ENCODE measurements at regions not wholly inside any gene's neighbourhood (a gene's known extent, or its start where the extent isn't known, plus 50 kb on each side); places are given as distances from the start of the nearest gene placed in this dataset.

- TF ChIP-seq, protein P1, sequence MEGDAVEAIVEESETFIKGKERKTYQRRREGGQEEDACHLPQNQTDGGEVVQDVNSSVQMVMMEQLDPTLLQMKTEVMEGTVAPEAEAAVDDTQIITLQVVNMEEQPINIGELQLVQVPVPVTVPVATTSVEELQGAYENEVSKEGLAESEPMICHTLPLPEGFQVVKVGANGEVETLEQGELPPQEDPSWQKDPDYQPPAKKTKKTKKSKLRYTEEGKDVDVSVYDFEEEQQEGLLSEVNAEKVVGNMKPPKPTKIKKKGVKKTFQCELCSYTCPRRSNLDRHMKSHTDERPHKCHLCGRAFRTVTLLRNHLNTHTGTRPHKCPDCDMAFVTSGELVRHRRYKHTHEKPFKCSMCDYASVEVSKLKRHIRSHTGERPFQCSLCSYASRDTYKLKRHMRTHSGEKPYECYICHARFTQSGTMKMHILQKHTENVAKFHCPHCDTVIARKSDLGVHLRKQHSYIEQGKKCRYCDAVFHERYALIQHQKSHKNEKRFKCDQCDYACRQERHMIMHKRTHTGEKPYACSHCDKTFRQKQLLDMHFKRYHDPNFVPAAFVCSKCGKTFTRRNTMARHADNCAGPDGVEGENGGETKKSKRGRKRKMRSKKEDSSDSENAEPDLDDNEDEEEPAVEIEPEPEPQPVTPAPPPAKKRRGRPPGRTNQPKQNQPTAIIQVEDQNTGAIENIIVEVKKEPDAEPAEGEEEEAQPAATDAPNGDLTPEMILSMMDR (IDR thresholded peaks at IDR 0.05): no peak
- no peak for TF ChIP-seq POLR2A (IDR thresholded peaks at IDR 0.05)
These were observed 341.1 kb upstream of the RGMB start for GRCh38 chr5:98432378-98432777.
